ENCODE measurements at regions not wholly inside any gene's neighbourhood (a gene's known extent, or its start where the extent isn't known, plus 50 kb on each side); places are given as distances from the start of the nearest gene placed in this dataset.

DNA sequence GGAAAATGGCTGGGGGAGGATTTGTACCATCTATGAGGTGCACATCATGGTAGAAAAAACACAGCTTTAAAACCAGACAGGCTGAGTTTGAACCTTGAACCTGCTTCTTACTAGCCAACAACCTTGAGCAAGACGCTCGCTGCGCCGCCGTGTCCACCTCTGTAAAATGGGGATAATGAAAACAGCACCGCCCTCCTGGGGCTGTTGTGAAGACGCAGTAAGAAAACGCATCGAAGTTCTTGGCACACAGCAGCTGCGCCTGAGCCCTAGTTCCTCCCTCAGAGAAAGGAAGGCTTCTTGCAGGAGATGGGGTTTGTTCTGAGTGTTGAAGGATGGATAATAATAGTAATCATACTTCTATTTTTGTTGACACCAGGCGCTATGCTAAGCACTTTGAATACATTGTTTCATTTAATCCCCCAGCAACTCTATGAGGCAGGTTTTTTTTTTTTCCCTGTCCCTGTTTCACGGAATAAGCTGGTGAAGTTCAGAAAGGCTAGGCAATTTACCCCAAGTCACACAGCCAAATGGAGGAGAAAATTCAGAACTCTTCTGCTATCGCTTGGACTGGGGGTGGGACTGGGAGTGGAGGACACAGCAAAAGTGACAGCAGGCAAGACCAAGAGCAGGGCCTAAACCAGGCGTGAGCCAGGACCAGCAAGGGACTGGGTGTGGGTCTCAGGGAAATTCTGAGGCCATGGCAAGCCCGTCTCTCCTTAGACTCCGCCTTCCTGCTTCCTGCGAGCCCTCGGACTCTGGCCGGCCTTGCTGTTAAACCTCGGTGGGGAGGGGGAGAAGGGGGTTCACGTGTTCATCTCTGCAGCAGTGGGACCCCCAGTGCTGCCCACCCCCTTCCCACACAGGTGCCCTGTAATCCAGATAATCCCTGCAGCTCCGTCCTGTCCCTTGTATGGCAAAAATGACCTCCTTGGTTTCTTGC, 97.5 kb downstream of the LRRC74A start:
- Histone ChIP-seq H3K27ac (no peak overlapping the region), H3K27me3 (no peaks in the 10 kb centered on the region), H3K4me1 (peaks cover 0 to 35% (median 31%) of the 10 kb centered on the region in 4 donors), H3K9me3 (no peaks in the 10 kb centered on the region), H3K36me3 (no peaks in the 10 kb centered on the region), H3K4me3 (no peak overlapping the region)
- TF ChIP-seq, protein P1, sequence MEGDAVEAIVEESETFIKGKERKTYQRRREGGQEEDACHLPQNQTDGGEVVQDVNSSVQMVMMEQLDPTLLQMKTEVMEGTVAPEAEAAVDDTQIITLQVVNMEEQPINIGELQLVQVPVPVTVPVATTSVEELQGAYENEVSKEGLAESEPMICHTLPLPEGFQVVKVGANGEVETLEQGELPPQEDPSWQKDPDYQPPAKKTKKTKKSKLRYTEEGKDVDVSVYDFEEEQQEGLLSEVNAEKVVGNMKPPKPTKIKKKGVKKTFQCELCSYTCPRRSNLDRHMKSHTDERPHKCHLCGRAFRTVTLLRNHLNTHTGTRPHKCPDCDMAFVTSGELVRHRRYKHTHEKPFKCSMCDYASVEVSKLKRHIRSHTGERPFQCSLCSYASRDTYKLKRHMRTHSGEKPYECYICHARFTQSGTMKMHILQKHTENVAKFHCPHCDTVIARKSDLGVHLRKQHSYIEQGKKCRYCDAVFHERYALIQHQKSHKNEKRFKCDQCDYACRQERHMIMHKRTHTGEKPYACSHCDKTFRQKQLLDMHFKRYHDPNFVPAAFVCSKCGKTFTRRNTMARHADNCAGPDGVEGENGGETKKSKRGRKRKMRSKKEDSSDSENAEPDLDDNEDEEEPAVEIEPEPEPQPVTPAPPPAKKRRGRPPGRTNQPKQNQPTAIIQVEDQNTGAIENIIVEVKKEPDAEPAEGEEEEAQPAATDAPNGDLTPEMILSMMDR (IDR thresholded peaks at IDR 0.05): no peak
- TF ChIP-seq EP300 (IDR thresholded peaks at IDR 0.05): no peak
- TF ChIP-seq POLR2AphosphoS5 (IDR thresholded peaks at IDR 0.05): no peak
- TF ChIP-seq POLR2A (IDR thresholded peaks at IDR 0.05): no peak
- 60 to 77% methylated on average over 22 of the region's 22 CpGs for WGBS, 2 donors
- DNase-seq: no peak
- intact Hi-C loops (cut with DNase I): no loop called here

DNA sequence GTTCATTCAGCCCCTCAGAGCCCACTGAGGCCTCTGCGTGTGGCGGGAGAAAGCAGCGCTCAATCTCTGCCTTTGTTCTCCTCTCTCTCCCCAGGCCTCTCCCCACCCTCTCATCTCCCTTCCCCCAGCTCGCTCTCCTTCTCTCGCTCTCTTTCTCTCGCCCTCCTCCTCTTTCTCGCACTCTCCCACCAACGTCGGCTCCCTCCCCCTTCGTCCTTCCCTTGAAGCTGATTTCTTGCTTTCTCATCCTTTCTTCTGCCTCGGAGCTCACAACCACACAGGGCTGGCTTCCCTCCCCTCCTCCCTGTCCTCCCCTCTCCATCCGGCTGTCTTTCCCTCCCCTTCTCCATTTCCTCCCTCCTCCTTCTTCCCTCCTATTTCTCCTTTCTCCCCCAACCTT, 96.4 kb downstream of the LRRC74A start:
- Histone ChIP-seq H3K4me1 (peaks cover 0 to 37% (median 34%) of the 10 kb centered on the region in 4 donors), H3K9me3 (no peaks in the 10 kb centered on the region), H3K27ac (no peak overlapping the region), H3K4me3 (no peak overlapping the region), H3K27me3 (no peaks in the 10 kb centered on the region), H3K36me3 (no peaks in the 10 kb centered on the region)
- no peak for DNase-seq
- 51 to 81% methylated on average over 11 of the region's 12 CpGs for WGBS, 2 donors
- TF ChIP-seq, protein P1 (IDR thresholded peaks at IDR 0.05): no peak
- TF ChIP-seq EP300 (IDR thresholded peaks at IDR 0.05): no peak
- no peak for TF ChIP-seq POLR2AphosphoS5 (IDR thresholded peaks at IDR 0.05)
- TF ChIP-seq POLR2A (IDR thresholded peaks at IDR 0.05): no peak
- intact Hi-C loops (cut with DNase I): no loop called here

DNA sequence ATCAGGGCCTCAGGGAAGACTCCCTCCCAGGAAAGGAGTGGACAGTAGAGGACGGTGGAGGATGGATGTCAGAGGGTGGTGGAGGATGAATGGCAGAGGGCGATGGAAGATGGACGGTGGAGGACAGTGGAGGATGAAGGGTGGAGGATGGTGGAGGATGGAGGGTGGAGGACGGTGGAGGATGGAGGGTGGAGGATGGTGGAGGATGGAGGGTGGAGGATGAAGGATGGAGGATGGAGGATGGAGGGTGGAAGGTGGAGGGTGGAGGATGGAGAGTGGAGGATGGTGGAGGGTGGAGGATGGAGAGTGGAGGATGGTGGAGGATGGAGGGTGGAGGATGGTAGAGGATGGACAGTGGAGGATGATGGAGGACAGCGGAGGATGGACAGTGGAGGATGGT, 95.9 kb downstream of the LRRC74A start:
- H3K27me3 ChIP-seq: no peaks in the 10 kb centered on the region
- no peaks in the 10 kb centered on the region for H3K9me3 ChIP-seq
- no peak for DNase-seq
- intact Hi-C loops (cut with DNase I): no loop called here
- TF ChIP-seq EP300 (IDR thresholded peaks at IDR 0.05): no peak
- TF ChIP-seq, protein P1 (IDR thresholded peaks at IDR 0.05): no peak
- TF ChIP-seq POLR2AphosphoS5 (IDR thresholded peaks at IDR 0.05): no peak
- TF ChIP-seq POLR2A (IDR thresholded peaks at IDR 0.05): no peak
- H3K27ac ChIP-seq: no peak overlapping the region
- 96 to 99% methylated on average over 5 of the region's 5 CpGs for WGBS, 2 donors
- no peak overlapping the region for H3K4me3 ChIP-seq
- no peaks in the 10 kb centered on the region for H3K36me3 ChIP-seq
- H3K4me1 ChIP-seq: peaks cover 0 to 41% (median 39%) of the 10 kb centered on the region in 4 donors

DNA sequence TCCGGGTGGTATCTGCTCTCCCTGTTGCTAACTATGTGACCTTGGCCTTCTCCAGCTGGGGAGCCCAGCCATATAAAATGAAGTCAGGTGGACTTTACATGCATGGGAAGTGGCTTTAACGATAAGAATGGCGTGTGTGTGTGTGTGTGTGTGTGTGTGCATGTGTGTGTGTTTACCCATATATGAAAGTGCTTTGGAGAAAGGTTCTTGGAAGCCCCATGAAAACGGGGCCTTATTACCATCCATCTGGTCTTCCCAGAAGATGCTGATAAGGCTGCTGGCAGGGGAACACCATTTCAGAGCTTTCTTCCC, 94.8 kb downstream of the LRRC74A start:
- Histone ChIP-seq H3K4me1 (peaks cover 0 to 50% (median 48%) of the 10 kb centered on the region in 4 donors), H3K27me3 (no peaks in the 10 kb centered on the region), H3K27ac (peak overlapping the region in 2 of 4 donors; percentile 91 to 95), H3K9me3 (no peaks in the 10 kb centered on the region), H3K4me3 (no peak overlapping the region), H3K36me3 (no peaks in the 10 kb centered on the region)
- DNase-seq: no peak
- intact Hi-C loops (cut with DNase I): no loop called here
- TF ChIP-seq POLR2A (IDR thresholded peaks at IDR 0.05) (no peak), POLR2AphosphoS5 (IDR thresholded peaks at IDR 0.05) (no peak), EP300 (IDR thresholded peaks at IDR 0.05) (no peak)
- TF ChIP-seq, protein P1 (IDR thresholded peaks at IDR 0.05): no peak
- 31 to 59% methylated on average over 4 of the region's 4 CpGs for WGBS, 2 donors
